ENCODE measurements at regions not wholly inside any gene's neighbourhood (a gene's known extent, or its start where the extent isn't known, plus 50 kb on each side); places are given as distances from the start of the nearest gene placed in this dataset.

DNA sequence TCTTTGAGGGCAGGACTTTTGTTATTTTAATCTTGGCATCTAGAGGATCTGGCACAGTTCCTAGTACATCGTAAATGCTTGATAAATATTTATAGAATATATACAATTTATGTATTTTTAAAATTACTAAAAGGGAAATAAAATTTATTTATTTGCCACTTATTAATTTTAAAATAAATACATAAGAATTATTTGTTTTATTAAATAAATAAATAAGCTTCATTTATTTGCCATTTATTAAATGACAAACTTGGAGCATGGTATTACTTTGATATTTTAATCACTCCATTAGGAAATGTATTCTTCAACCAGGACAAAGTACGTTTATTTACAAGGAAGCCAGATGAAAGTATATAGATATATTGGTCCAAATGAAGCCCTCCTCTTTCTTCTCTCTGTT lies 118.7 kb upstream of the LRIG3 start (continued):
- TF ChIP-seq, protein P1, sequence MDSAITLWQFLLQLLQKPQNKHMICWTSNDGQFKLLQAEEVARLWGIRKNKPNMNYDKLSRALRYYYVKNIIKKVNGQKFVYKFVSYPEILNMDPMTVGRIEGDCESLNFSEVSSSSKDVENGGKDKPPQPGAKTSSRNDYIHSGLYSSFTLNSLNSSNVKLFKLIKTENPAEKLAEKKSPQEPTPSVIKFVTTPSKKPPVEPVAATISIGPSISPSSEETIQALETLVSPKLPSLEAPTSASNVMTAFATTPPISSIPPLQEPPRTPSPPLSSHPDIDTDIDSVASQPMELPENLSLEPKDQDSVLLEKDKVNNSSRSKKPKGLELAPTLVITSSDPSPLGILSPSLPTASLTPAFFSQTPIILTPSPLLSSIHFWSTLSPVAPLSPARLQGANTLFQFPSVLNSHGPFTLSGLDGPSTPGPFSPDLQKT (CRISPR knock-in tag; IDR thresholded peaks at IDR 0.05; ENCODE audit: borderline replicate concordance) = no peak
- TF ChIP-seq MTF2 (CRISPR knock-in tag; IDR thresholded peaks at IDR 0.05; ENCODE audit: borderline replicate concordance) = no peak

DNA sequence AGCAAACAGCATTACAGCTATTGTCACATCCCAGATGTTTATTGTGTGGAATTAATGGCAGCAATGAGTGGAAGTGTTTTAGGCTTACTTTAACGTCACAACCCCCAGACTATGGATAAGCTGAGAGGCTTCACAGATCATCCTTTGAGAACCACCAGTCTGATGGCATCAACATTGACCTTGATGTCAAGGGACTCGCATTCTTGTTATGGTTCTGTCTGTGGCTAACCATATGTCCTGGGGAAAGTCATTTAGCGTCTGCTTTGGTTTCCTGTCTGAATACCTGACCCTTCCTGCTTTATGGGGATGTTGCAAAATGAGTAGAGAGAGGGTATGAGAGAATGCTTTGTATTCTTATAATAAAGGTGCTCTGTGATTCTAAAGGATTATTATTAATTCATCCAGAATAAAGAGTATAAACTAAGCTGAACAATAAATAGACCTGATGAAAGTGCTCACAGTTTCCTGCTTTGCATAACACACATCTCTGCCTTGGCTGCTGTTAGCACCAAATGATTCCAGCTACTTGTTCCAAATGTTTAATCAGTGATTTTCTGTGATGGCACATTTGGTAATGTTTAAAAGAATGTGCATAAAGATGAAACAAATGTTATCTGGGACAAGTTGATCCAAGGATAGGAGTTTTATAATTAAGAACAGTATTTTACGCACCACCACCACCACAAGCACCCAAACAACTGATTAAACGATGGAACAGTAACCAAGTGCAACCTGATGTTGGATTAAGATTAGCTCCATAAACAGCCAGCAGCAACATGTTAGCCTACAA lies 116.9 kb upstream of the LRIG3 start:
- ATAC-seq (no peak), FAIRE-seq (no peak), DNase-seq (ENCODE audit: low spot score) (no peak)
- no peak overlapping the region for H3K4me3 ChIP-seq (replicated peaks in 1 of 3; ENCODE audit: insufficient read depth in 1 of 3, low read depth in 2 of 3, low read length in 3 of 3)
- ChIA-PET CTCF (ENCODE audit: low intra/inter-chr PET ratio, low total read pairs) (no interaction called here), POLR2A (no interaction called here)
- H3K79me2 ChIP-seq (ENCODE audit: insufficient read depth, low read length) = no peaks in the 10 kb centered on the region
- no peaks in the 10 kb centered on the region for H3K27me3 ChIP-seq (ENCODE audit: control insufficient read depth in 1 of 2, insufficient read depth in 2 of 2, low read length in 2 of 2)
- 20% methylated on average over 5 of the region's 5 CpGs for WGBS (ENCODE audit: low lambda C conversion rate)
- no peak overlapping the region for H3K27ac ChIP-seq (ENCODE audit: extremely low read length, insufficient read depth, low read length)
- no peaks in the 10 kb centered on the region for H3K36me3 ChIP-seq (replicated peaks in 1 of 2; ENCODE audit: control insufficient read depth in 1 of 2, insufficient read depth in 2 of 2, low read length in 2 of 2)
- in situ Hi-C loops (cut with HindIII; ENCODE audit: extremely low pct_ligation_motif_present, low pct_unique_long_range_greater_than_20kb) (no loop called here), intact Hi-C loops (cut with micrococcal nuclease; ENCODE audit: unreplicated experiment) (no loop called here)
- BruUV-seq (replicated peaks) = no TSS peak
- no peak overlapping the region for H3K9ac ChIP-seq (ENCODE audit: insufficient read depth, low read depth, low read length)
- H2AFZ ChIP-seq (ENCODE audit: low read length) = no peak overlapping the region
- H4K20me1 ChIP-seq (ENCODE audit: insufficient read depth, low read length) = no peaks in the 10 kb centered on the region
- no peaks in the 10 kb centered on the region for H3K9me3 ChIP-seq (ENCODE audit: low read length)
- no peaks in the 10 kb centered on the region for H3K4me1 ChIP-seq (ENCODE audit: insufficient read depth, low read length)
- no peak overlapping the region for H3K4me2 ChIP-seq (ENCODE audit: low read depth, low read length)
- TF ChIP-seq ZNF331 (CRISPR knock-in tag; IDR thresholded peaks at IDR 0.05) (no peak), RAD51 (IDR thresholded peaks at IDR 0.05; ENCODE audit: borderline replicate concordance) (no peak), MBD4 (IDR thresholded peaks at IDR 0.05; ENCODE audit: borderline replicate concordance, low read length) (no peak), ZNF264 (CRISPR knock-in tag; IDR thresholded peaks at IDR 0.05) (no peak), MIER2 (CRISPR knock-in tag; IDR thresholded peaks at IDR 0.05) (no peak), CCDC6 (CRISPR knock-in tag; IDR thresholded peaks at IDR 0.05) (no peak), SALL2 (CRISPR knock-in tag; IDR thresholded peaks at IDR 0.05) (no peak)
- TF ChIP-seq, protein P2, sequence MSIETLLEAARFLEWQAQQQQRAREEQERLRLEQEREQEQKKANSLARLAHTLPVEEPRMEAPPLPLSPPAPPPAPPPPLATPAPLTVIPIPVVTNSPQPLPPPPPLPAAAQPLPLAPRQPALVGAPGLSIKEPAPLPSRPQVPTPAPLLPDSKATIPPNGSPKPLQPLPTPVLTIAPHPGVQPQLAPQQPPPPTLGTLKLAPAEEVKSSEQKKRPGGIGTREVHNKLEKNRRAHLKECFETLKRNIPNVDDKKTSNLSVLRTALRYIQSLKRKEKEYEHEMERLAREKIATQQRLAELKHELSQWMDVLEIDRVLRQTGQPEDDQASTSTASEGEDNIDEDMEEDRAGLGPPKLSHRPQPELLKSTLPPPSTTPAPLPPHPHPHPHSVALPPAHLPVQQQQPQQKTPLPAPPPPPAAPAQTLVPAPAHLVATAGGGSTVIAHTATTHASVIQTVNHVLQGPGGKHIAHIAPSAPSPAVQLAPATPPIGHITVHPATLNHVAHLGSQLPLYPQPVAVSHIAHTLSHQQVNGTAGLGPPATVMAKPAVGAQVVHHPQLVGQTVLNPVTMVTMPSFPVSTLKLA (IDR thresholded peaks at IDR 0.05) = no peak

Measured in HepG2 (cell line).